Heart left ventricle (tissue), 16 donors: ENCODE measurements at regions not wholly inside any gene's neighbourhood (a gene's known extent, or its start where the extent isn't known, plus 50 kb on each side); places are given as distances from the start of the nearest gene placed in this dataset.

ENCODE experiments used
- ATAC-seq, 4 donors: fragments of 200-7000 bp; cut with Tn5 transposase; one replicate each; pipeline ENCODE4 v1.9.1; 2020 to 2022; ENCODE audit warnings: moderate library complexity in 4 of 4, mild to moderate bottlenecking in 3 of 4, moderate number of reproducible peaks in 1 of 4
- DNase-seq, 5 donors: peaks; one replicate each; pipeline ENCODE4 v3.0.0-alpha.2; 2020
- H3K27ac ChIP-seq, 12 donors: fragments of 200-600 bp; sonication (generic) in 4 of 12; one replicate each; pipeline versions ENCODE4 v1.5.0 to v1.8.0; 2016 to 2022; ENCODE audit warnings: mild to moderate bottlenecking in 2 of 12
- H3K27me3 ChIP-seq, 9 donors: fragments of 200-600 bp; sonication (generic) in 2 of 9; one replicate each; pipeline versions ENCODE4 v1.5.1 to v1.8.0; 2016 to 2022; ENCODE audit warnings: mild to moderate bottlenecking in 3 of 9
- H3K36me3 ChIP-seq, 9 donors: fragments of 200-600 bp; sonication (generic) in 2 of 9; one replicate each; pipeline versions ENCODE4 v1.5.0 to v1.8.0; 2018 to 2022; ENCODE audit warnings: mild to moderate bottlenecking in 2 of 9
- H3K4me1 ChIP-seq, 12 donors: fragments of 200-600 bp; sonication (generic) in 4 of 12; one replicate each; pipeline versions ENCODE4 v1.5.0 to v1.8.0; 2016 to 2022; ENCODE audit warnings: mild to moderate bottlenecking in 3 of 12
- H3K4me3 ChIP-seq, 12 donors: fragments of 200-600 bp; sonication (generic) in 4 of 12; one replicate each; pipeline versions ENCODE4 v1.5.0 to v1.8.0; 2017 to 2022; ENCODE audit warnings: mild to moderate bottlenecking in 9 of 12, moderate library complexity in 4 of 12
- H3K9me3 ChIP-seq, 12 donors: fragments of 200-600 bp; sonication (generic) in 4 of 12; one replicate each; pipeline versions ENCODE4 v1.5.0 to v1.8.0; 2016 to 2022; ENCODE audit warnings: mild to moderate bottlenecking in 1 of 12
- POLR2A ChIP-seq, 2 donors: fragments of 450-650 bp; IDR thresholded peaks; one replicate each; pipeline ENCODE4 v1.6.1; 2017; ENCODE audit warnings: antibody characterized with exemption in 2 of 2, mild to moderate bottlenecking in 2 of 2, moderate library complexity in 2 of 2
- WGBS, 4 donors: extraction: QIAGEN DNeasy Blood & Tissue Kit in 2 of 4; methylation state at CpG; one replicate each; pipeline versions ENCODE4 v1.1.5 to v1.1.7; 2013 to 2018; 5-methylcytosine and 5-hydroxymethylcytosine counted together
- intact Hi-C, 10 donors: fragments of 100-400 bp; cut with DNase I; formaldehyde crosslinking; loops; one replicate each; pipeline versions ENCODE4 v1.11.1 to v1.14.2; 2022
- TF ChIP-seq, protein P1 (sequence below), 12 donors: fragments of 200-600 bp; sonication (generic) in 4 of 12; IDR thresholded peaks; one replicate each; pipeline versions ENCODE4 v1.5.0 to v1.8.0; 2018 to 2022; ENCODE audit warnings: antibody characterized with exemption in 12 of 12, mild to moderate bottlenecking in 5 of 12
- donor health status: ischemic (EF 13 %, LVEDD 7.1; RV severe dilation, severe dysfunction).
- donor health status: healthy with polysubstance abuse.
- donor health status: DM: no; HTN: yes; CAD: no.
- donor health status: DM: no; HTN: no; CAD: no.
- donor health status: ischemic (EF 25% LVEDD 6.9; RV normal size, moderate dysfunction).
- donor health status: ischemic (EF 25% LVEDD 5.7; RV mildly dilated, moderate dysfunction).
- donor health status: healthy.
- donor health status: DM: yes; HTN: yes; CAD: no.
- donor health status: ischemic (EF 35%, LVEDD 5.7; RV mildly dilated, moderate dysfunction).
- donor health status: nonischemic (EF 11% LVEDD 7.7; RV severe dilation, severe dysfunction).
- donor health status: DM: yes; HTN: yes; CAD: no.
- donor health status: PGD.
- donor health status: ischemic (EF 29% LVEDD 5.4; RV normal size, mild dysfunction).
- donor health status: nonischemic (EF 23%, LVEDD 6.1; RV moderate dilation, normal function).

DNA sequence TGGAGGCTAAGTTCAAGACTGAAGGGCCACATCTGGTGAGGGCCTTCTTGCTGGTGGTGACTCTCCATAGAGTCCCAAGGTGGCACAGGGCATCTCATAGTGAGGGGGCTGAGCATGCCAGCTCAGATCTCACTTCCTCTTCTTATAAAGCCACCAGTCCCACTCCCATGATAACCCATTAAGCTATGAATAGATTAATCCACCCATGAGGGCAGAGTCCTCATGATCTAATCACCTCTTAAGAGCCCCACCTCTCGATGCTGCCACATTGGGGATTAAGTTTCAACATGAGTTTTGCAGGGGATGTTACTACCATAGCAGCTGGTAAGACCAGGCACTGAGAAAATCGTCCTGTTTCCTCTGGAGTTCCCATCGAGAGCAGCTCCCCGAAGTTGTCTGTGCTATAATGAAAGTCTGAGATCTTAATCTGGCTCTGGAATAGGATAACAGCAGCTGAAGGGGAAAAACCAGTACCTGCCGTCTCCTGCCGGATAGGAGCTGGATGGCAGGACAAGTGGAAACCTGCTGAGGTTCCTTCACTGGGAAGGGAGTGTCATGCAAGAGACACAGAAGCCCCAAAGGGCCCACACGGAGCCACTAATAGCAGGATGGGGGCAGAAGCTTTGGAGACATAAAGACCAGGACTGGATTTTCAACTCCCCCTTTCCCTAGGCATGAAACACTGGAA is 79.5 kb upstream of the EPHB3 start:
- no peaks in the 10 kb centered on the region for H3K36me3 ChIP-seq
- no peak for ATAC-seq
- WGBS, 4 donors: 59 to 66% (median 61%) methylated on average over 7 of the region's 7 CpGs
- no peaks in the 10 kb centered on the region for H3K4me1 ChIP-seq
- peaks cover 0 to 13% (median 0%) of the 10 kb centered on the region in 9 donors for H3K27me3 ChIP-seq
- TF ChIP-seq POLR2A (IDR thresholded peaks at IDR 0.05): no peak
- TF ChIP-seq, protein P1, sequence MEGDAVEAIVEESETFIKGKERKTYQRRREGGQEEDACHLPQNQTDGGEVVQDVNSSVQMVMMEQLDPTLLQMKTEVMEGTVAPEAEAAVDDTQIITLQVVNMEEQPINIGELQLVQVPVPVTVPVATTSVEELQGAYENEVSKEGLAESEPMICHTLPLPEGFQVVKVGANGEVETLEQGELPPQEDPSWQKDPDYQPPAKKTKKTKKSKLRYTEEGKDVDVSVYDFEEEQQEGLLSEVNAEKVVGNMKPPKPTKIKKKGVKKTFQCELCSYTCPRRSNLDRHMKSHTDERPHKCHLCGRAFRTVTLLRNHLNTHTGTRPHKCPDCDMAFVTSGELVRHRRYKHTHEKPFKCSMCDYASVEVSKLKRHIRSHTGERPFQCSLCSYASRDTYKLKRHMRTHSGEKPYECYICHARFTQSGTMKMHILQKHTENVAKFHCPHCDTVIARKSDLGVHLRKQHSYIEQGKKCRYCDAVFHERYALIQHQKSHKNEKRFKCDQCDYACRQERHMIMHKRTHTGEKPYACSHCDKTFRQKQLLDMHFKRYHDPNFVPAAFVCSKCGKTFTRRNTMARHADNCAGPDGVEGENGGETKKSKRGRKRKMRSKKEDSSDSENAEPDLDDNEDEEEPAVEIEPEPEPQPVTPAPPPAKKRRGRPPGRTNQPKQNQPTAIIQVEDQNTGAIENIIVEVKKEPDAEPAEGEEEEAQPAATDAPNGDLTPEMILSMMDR (IDR thresholded peaks at IDR 0.05): no peak
- no peak for DNase-seq
- no peak overlapping the region for H3K4me3 ChIP-seq
- intact Hi-C loops: no loop called here
- H3K27ac ChIP-seq: no peak overlapping the region
- no peaks in the 10 kb centered on the region for H3K9me3 ChIP-seq

DNA sequence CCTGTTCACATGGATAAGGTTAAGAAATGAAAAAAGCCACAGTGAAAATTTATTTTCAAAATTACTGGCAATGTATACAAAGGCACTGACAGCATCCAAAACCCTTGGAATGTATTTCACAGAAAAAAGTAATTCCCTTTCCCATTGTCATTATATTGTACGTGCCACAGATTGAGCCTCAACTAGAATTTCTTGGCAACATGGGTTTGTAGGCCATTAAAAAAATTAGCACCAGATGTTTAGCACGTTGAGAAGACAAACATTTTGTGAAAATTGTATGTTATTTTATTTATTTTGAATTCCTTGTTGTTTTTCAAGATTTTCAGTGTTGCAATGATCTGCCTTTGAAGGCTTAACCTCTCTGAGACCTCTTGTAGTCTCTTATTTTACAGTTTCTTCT is 76.3 kb upstream of the EPHB3 start:
- TF ChIP-seq POLR2A (IDR thresholded peaks at IDR 0.05): no peak
- TF ChIP-seq, protein P1 (IDR thresholded peaks at IDR 0.05): no peak
- DNase-seq (no peak), ATAC-seq (no peak)
- intact Hi-C loops: no loop called here
- 44 to 46% (median 45%) methylated on average over 2 of the region's 2 CpGs for WGBS, 4 donors
- H3K4me3 ChIP-seq: no peak overlapping the region
- H3K27ac ChIP-seq: no peak overlapping the region
- H3K27me3 ChIP-seq: peaks cover 0 to 30% (median 9%) of the 10 kb centered on the region in 9 donors
- H3K9me3 ChIP-seq: no peaks in the 10 kb centered on the region
- no peaks in the 10 kb centered on the region for H3K4me1 ChIP-seq
- no peaks in the 10 kb centered on the region for H3K36me3 ChIP-seq

DNA sequence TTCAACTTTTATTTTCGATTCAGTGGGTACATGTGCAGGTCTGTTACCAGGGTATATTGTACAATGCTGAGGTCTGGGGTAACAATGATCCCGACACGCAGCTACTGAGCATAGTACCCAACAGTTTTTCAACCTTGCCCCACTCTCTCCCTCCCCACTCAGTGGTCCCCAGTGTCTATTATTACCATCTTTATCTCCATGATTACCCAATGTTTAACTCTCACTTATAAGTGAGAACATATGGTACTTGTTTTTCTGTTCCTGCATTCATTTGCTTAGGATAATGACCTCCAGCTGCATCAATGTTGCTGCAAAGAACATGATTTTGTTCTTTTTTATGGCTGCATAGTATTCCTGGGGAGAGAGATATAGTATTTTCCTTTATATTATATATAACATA is 75.7 kb upstream of the EPHB3 start:
- no peak for DNase-seq
- Histone ChIP-seq H3K36me3 (no peaks in the 10 kb centered on the region), H3K4me3 (no peak overlapping the region), H3K9me3 (no peaks in the 10 kb centered on the region), H3K27ac (no peak overlapping the region), H3K27me3 (peaks cover 0 to 35% (median 16%) of the 10 kb centered on the region in 9 donors), H3K4me1 (no peaks in the 10 kb centered on the region)
- WGBS, 4 donors: 90 to 95% (median 93%) methylated on average over 3 of the region's 3 CpGs
- TF ChIP-seq, protein P1 (IDR thresholded peaks at IDR 0.05): no peak
- no peak for TF ChIP-seq POLR2A (IDR thresholded peaks at IDR 0.05)
- no peak for ATAC-seq
- intact Hi-C loops: no loop called here

DNA sequence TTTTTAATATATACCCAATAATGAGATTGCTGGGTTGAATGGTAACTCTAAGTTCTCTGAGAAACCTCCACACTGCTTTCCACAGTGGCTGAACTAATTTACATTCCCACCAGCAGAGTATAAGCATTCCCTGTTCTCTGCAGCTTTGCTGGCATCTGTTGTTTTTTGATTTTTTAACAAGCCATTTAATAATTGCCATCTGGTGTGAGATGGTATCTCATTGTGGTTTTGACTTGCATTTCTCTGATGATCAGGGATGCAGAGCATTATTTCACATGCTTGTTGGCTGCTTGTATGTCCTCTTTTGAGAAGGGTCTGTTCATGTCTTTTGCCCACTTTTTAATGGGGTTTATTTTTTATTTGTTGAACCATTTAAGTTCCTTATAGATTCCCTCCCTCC is 75.0 kb upstream of the EPHB3 start:
- H3K4me1 ChIP-seq: no peaks in the 10 kb centered on the region
- TF ChIP-seq, protein P1 (IDR thresholded peaks at IDR 0.05): no peak
- no peak for TF ChIP-seq POLR2A (IDR thresholded peaks at IDR 0.05)
- H3K36me3 ChIP-seq: no peaks in the 10 kb centered on the region
- intact Hi-C loops: no loop called here
- peaks cover 0 to 39% (median 22%) of the 10 kb centered on the region in 9 donors for H3K27me3 ChIP-seq
- H3K27ac ChIP-seq: no peak overlapping the region
- ATAC-seq (no peak), DNase-seq (no peak)
- H3K4me3 ChIP-seq: no peak overlapping the region
- H3K9me3 ChIP-seq: no peaks in the 10 kb centered on the region
